ENCODE measurements at regions not wholly inside any gene's neighbourhood (a gene's known extent, or its start where the extent isn't known, plus 50 kb on each side); places are given as distances from the start of the nearest gene placed in this dataset.

- no peak for TF ChIP-seq CTCF (conservative IDR thresholded peaks at IDR 0.05; ENCODE audit: low read length)
- DNase-seq (ENCODE audit: low read depth) = no peak
- no peak overlapping the region for H3K4me3 ChIP-seq (ENCODE audit: low read length)
These were observed 54.3 kb upstream of the MAGEB2 start for GRCh38 chrX:30161043-30161442.

Measured in AG10803 (cell line).